PC-3 (cell line): ENCODE measurements at regions not wholly inside any gene's neighbourhood (a gene's known extent, or its start where the extent isn't known, plus 50 kb on each side); places are given as distances from the start of the nearest gene placed in this dataset.
"Not testable (repeated sequence)": the region's sequence is repeated elsewhere in the genome, so short reads cannot be mapped to it uniquely, and the experiment has no call there.

Experiments used
- ATAC-seq: fragments of 200-7000 bp; cut with Tn5 transposase; 2 replicates; pipeline ENCODE4 v1.9.1; 2020; ENCODE audit warnings: mild to moderate bottlenecking, moderate library complexity
- BruUV-seq: library from RNA; stranded (reverse); fragments of 400-500 nt; replicated peaks from 2 replicates; lab custom pipeline; 2021; lab: Mats Ljungman, UMichigan
- CTCF ChIA-PET: fragments of 300-600 bp; sonication (Branson Sonifier 250); formaldehyde crosslinking; loops from one replicate; lab custom pipeline; 2022; ENCODE audit warnings: antibody characterized with exemption; lab: Charles Lee
- POLR2A ChIA-PET: fragments of 300-600 bp; sonication (Branson Sonifier 250); formaldehyde crosslinking; loops from one replicate; lab custom pipeline; 2022; ENCODE audit warnings: antibody characterized with exemption; ENCODE audit not compliant: unreplicated experiment; lab: Charles Lee
- DNase-seq: peaks from one replicate; pipeline ENCODE4 v3.0.0-alpha.2; 2015
- H2AFZ ChIP-seq: fragments of 300-600 bp; sonication (generic); 2 replicates; pipeline ENCODE4 v1.6.0; 2016; ENCODE audit warnings: antibody characterized with exemption, low read length
- H3F3A ChIP-seq: fragments of 300-600 bp; sonication (generic); one replicate; pipeline ENCODE4 v1.6.0; 2017; ENCODE audit warnings: antibody characterized with exemption, low read length, control low read depth, mild to moderate bottlenecking; ENCODE audit not compliant: unreplicated experiment
- H3K27ac ChIP-seq: fragments of 300-600 bp; sonication (generic); 2 replicates; pipeline ENCODE4 v1.5.1; 2016; ENCODE audit warnings: mild to moderate bottlenecking, low read length
- H3K27me3 ChIP-seq: fragments of 300-600 bp; sonication (generic); 2 replicates; pipeline ENCODE4 v1.6.1; 2016; ENCODE audit warnings: low read length, mixed read lengths
- H3K36me3 ChIP-seq: fragments of 300-600 bp; sonication (generic); 2 replicates; pipeline ENCODE4 v1.6.1; 2016; ENCODE audit warnings: low read depth, mixed run types, low read length, mixed read lengths
- H3K4me1 ChIP-seq: fragments of 300-600 bp; sonication (generic); 2 replicates; pipeline ENCODE4 v1.5.1; 2016; ENCODE audit warnings: low read length; ENCODE audit not compliant: insufficient read depth
- H3K4me2 ChIP-seq: fragments of 300-600 bp; sonication (generic); 2 replicates; pipeline ENCODE4 v1.6.0; 2016; ENCODE audit warnings: low read length
- H3K4me3 ChIP-seq: fragments of 300-600 bp; sonication (generic); 2 replicates; pipeline ENCODE4 v1.5.1; 2016; ENCODE audit warnings: mild to moderate bottlenecking, low read length, mixed read lengths
- H3K79me2 ChIP-seq: fragments of 300-600 bp; sonication (generic); 2 replicates; pipeline ENCODE4 v1.6.1; 2017; ENCODE audit warnings: low read length, mixed read lengths
- H3K9ac ChIP-seq: fragments of 300-600 bp; sonication (generic); 2 replicates; pipeline ENCODE4 v1.6.0; 2016; ENCODE audit warnings: mild to moderate bottlenecking, low read length
- H3K9me2 ChIP-seq: fragments of 300-600 bp; sonication (generic); replicated peaks from 2 replicates; pipeline ENCODE4 v1.6.1; 2016; ENCODE audit warnings: mixed run types, low read length, mixed read lengths
- H3K9me3 ChIP-seq: fragments of 300-600 bp; sonication (generic); 2 replicates; pipeline ENCODE4 v1.6.1; 2016; ENCODE audit warnings: low read length, mixed read lengths
- H4K20me1 ChIP-seq: fragments of 300-600 bp; sonication (generic); 2 replicates; pipeline ENCODE4 v1.6.1; 2016; ENCODE audit warnings: low read length, mixed read lengths
- CTCF ChIP-seq: fragments of 300-600 bp; sonication (generic); conservative IDR thresholded peaks from 2 replicates; pipeline ENCODE4 v1.5.1; 2017; ENCODE audit warnings: antibody characterized with exemption, low read depth, mild to moderate bottlenecking, low read length
- EZH2 ChIP-seq: fragments of 300-600 bp; sonication (generic); IDR thresholded peaks from one replicate; pipeline ENCODE4 v1.6.1; 2017; ENCODE audit warnings: antibody characterized with exemption, mild to moderate bottlenecking, low read length; ENCODE audit not compliant: unreplicated experiment
- EZH2phosphoT487 ChIP-seq: fragments of 300-600 bp; sonication (generic); IDR thresholded peaks from 2 replicates; pipeline ENCODE4 v1.6.1; 2018; ENCODE audit warnings: mild to moderate bottlenecking, antibody characterized with exemption, low read length, borderline replicate concordance
- intact Hi-C: fragments of 100-400 bp; cut with micrococcal nuclease; formaldehyde crosslinking; loops from 2 replicates; pipeline ENCODE4 v1.9.0; 2023

DNA sequence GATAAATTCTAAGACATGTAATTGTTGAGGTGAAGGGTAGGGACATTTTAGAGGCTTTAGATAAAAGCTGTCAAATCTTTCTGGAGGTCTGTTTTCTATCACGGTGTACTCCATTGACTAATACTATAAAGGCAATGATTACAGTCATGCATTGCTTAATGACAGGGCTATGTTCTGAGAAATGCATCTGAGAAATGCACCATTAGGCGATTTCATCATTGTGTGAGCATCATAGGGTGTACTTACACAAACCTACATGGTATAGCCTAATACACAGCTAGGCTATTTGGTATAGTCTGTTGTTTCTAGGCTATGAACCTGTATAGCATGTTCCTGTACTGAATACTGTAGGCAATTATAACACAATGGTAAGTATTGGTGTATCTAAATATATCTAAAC, 71.3 kb upstream of the FYN start:
- Histone ChIP-seq H3K9ac (no peak overlapping the region), H3K9me2 (no peaks in the 10 kb centered on the region), H2AFZ (no peak overlapping the region), H3F3A (no peaks in the 10 kb centered on the region), H3K9me3 (no peaks in the 10 kb centered on the region), H3K79me2 (no peaks in the 10 kb centered on the region), H4K20me1 (no peaks in the 10 kb centered on the region), H3K36me3 (no peaks in the 10 kb centered on the region), H3K4me1 (no peaks in the 10 kb centered on the region), H3K27me3 (no peaks in the 10 kb centered on the region), H3K4me2 (no peak overlapping the region), H3K4me3 (no peak overlapping the region), H3K27ac (no peak overlapping the region)
- ChIA-PET CTCF (no interaction called here), POLR2A (no interaction called here)
- TF ChIP-seq EZH2 (no peak), CTCF (no peak), EZH2phosphoT487 (no peak)
- intact Hi-C loops, result no loop called here
- DNase-seq (no peak), ATAC-seq (no peak)
- no TSS peak for BruUV-seq

GRCh38 chr6:111949546-111949945, 76.3 kb upstream of the FYN start:
- TF ChIP-seq CTCF, result no peak
- TF ChIP-seq EZH2phosphoT487, result no peak
- TF ChIP-seq EZH2, result no peak
- ChIA-PET POLR2A (no interaction called here), CTCF (no interaction called here)
- H3K4me2 ChIP-seq, result no peak overlapping the region
- H3K9ac ChIP-seq, result no peak overlapping the region
- no peak overlapping the region for H2AFZ ChIP-seq
- H3F3A ChIP-seq, result no peaks in the 10 kb centered on the region
- H3K79me2 ChIP-seq, result no peaks in the 10 kb centered on the region
- peaks cover 8% of the 10 kb centered on the region for H3K4me1 ChIP-seq
- no peaks in the 10 kb centered on the region for H3K36me3 ChIP-seq
- H3K9me2 ChIP-seq, result no peaks in the 10 kb centered on the region
- no peak overlapping the region for H3K27ac ChIP-seq
- intact Hi-C loops, result no loop called here
- DNase-seq, result no peak
- BruUV-seq, result no TSS peak
- H3K9me3 ChIP-seq, result no peaks in the 10 kb centered on the region
- H3K4me3 ChIP-seq, result no peak overlapping the region
- no peaks in the 10 kb centered on the region for H4K20me1 ChIP-seq
- no peak for ATAC-seq
- H3K27me3 ChIP-seq, result no peaks in the 10 kb centered on the region

GRCh38 chr6:111949984-111950383, 76.7 kb upstream of the FYN start:
- POLR2A ChIA-PET, ATAC-seq: not testable (repeated sequence)

More at GRCh38 chr6:111949984-111950383, 76.7 kb upstream of the FYN start:
- H3K4me3 ChIP-seq, DNase-seq, H3K9me3 ChIP-seq, intact Hi-C loops, CTCF ChIA-PET, H3K9ac ChIP-seq, H3K79me2 ChIP-seq, BruUV-seq, H3K36me3 ChIP-seq, H3K4me1 ChIP-seq, H4K20me1 ChIP-seq, H2AFZ ChIP-seq, H3F3A ChIP-seq, H3K27me3 ChIP-seq, H3K4me2 ChIP-seq, H3K27ac ChIP-seq, H3K9me2 ChIP-seq: not testable (repeated sequence)
